Lung (tissue), 11 donors: ENCODE measurements at regions not wholly inside any gene's neighbourhood (a gene's known extent, or its start where the extent isn't known, plus 50 kb on each side); places are given as distances from the start of the nearest gene placed in this dataset.

Source experiments
- ATAC-seq: fragments of 200-7000 bp; cut with Tn5 transposase; one replicate; pipeline ENCODE4 v1.9.1; 2020; ENCODE audit warnings: moderate number of reproducible peaks; ENCODE audit not compliant: insufficient read depth, low FRiP score
- DNase-seq, 3 donors: peaks; one replicate each; pipeline ENCODE4 v3.0.0-alpha.2; 2013 to 2017
- H3K27ac ChIP-seq, 2 donors: one replicate each; pipeline ENCODE4 v1.5.1; 2013; ENCODE audit warnings: mild to moderate bottlenecking in 2 of 2, moderate library complexity in 2 of 2, control low read depth in 1 of 2, inconsistent platforms in 1 of 2, low read depth in 1 of 2, low read length in 1 of 2
- H3K27me3 ChIP-seq, 3 donors: one replicate each; pipeline ENCODE4 v1.5.1; 2013; ENCODE audit warnings: low read length in 2 of 3; ENCODE audit not compliant: control insufficient read depth in 3 of 3, insufficient read depth in 3 of 3
- H3K36me3 ChIP-seq, 4 donors: one replicate each; pipeline ENCODE4 v1.5.1; 2013; ENCODE audit warnings: low read length in 4 of 4, mild to moderate bottlenecking in 1 of 4, moderate library complexity in 1 of 4; ENCODE audit not compliant: control insufficient read depth in 4 of 4, insufficient read depth in 4 of 4
- H3K4me1 ChIP-seq, 5 donors: one replicate each; pipeline ENCODE4 v1.5.1; 2013; ENCODE audit warnings: low read length in 5 of 5, mild to moderate bottlenecking in 2 of 5, moderate library complexity in 1 of 5; ENCODE audit not compliant: control insufficient read depth in 5 of 5, insufficient read depth in 5 of 5
- H3K4me3 ChIP-seq: one replicate; pipeline ENCODE4 v1.5.1; 2013; ENCODE audit warnings: mild to moderate bottlenecking, control low read depth, moderate library complexity
- H3K9ac ChIP-seq, 2 donors: one replicate each; pipeline ENCODE4 v1.5.1; 2013; ENCODE audit warnings: low read length in 2 of 2, control low read depth in 1 of 2; ENCODE audit not compliant: insufficient read depth in 1 of 2
- H3K9me3 ChIP-seq, 4 donors: one replicate each; pipeline ENCODE4 v1.5.1; 2013; ENCODE audit warnings: low read length in 3 of 4, mild to moderate bottlenecking in 1 of 4, moderate library complexity in 1 of 4; ENCODE audit not compliant: control insufficient read depth in 4 of 4, insufficient read depth in 3 of 4
- CTCF ChIP-seq: IDR thresholded peaks from 2 replicates; pipeline ENCODE4 v1.5.1; 2012; ENCODE audit warnings: mild to moderate bottlenecking; ENCODE audit errors: control extremely low read depth, extremely low read depth
- WGBS, 2 donors: extraction: QIAGEN DNeasy Blood & Tissue Kit; methylation state at CpG; one replicate each; pipeline ENCODE4 v1.1.7; 2013; 5-methylcytosine and 5-hydroxymethylcytosine counted together
- donor health status: control.
- donor health status: control.
- donor health status: Bipolar disorder and iron deficiency.
- donor health status: healthy.
- donor health status: DM: yes; HTN: yes; CAD: no.

DNA sequence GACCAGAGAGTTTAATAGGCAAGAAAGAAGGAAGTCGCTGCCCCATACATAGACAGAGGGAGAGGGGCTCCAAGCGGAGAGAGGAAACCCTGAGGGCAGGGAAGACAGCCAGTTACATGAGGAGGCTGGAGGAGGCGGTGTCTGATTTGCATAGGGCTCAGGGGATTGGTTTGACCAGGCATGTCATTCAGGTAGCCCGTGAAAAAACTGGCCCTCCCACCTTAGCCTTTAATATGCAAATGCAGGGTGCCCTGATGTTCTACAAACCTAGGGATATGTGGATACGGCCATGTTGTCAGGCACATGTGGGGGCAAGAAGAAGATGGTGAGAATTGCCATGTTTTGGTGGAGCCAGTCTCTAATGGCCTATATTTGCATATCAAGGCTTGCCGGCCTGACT lies 1461.6 kb downstream of the PCDH9 start:
- H3K9ac ChIP-seq: no peak overlapping the region
- no peak overlapping the region for H3K27ac ChIP-seq
- no peak for DNase-seq
- H3K27me3 ChIP-seq: no peaks in the 10 kb centered on the region
- peaks cover 0 to 9% (median 5%) of the 10 kb centered on the region in 4 donors for H3K9me3 ChIP-seq
- WGBS, 2 donors: 79 to 81% methylated on average over 6 of the region's 6 CpGs
- H3K36me3 ChIP-seq: no peaks in the 10 kb centered on the region
- H3K4me1 ChIP-seq: no peaks in the 10 kb centered on the region
- ATAC-seq: peak; percentile 41
- no peak for TF ChIP-seq CTCF
- no peak overlapping the region for H3K4me3 ChIP-seq

DNA sequence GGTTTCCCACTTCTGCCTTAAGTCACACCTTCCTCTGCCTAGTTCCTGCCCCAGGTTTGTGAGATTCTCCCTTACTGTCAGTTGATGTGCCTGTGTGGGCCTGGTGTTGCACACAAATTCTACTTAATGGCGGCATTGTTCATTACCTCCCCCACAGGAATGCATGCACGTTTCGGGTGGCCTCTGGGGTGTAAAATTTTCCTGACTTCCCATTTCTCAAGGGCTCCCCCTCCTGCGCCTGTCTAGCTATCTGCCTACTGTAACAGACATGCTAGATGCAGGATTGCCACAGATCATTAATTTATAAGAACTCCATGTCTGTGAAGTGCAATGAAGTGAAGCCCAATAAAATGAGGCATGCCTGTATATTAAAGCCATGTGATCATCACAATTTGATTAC lies 1466.3 kb downstream of the PCDH9 start:
- Histone ChIP-seq H3K9ac (no peak overlapping the region), H3K36me3 (no peaks in the 10 kb centered on the region), H3K4me1 (no peaks in the 10 kb centered on the region), H3K9me3 (peaks cover 0 to 5% (median 0%) of the 10 kb centered on the region in 4 donors), H3K27ac (no peak overlapping the region), H3K4me3 (no peak overlapping the region), H3K27me3 (no peaks in the 10 kb centered on the region)
- WGBS, 2 donors: 72 to 74% methylated on average over 4 of the region's 4 CpGs
- ATAC-seq (no peak), DNase-seq (no peak)
- TF ChIP-seq CTCF: no peak

GRCh38 chr13:65762012-65762411 lies 1468.1 kb downstream of the PCDH9 start:
- peaks cover 0 to 15% (median 2%) of the 10 kb centered on the region in 4 donors for H3K9me3 ChIP-seq
- H3K9ac ChIP-seq: no peak overlapping the region
- no peak overlapping the region for H3K4me3 ChIP-seq
- no peak for TF ChIP-seq CTCF
- DNase-seq: no peak
- no peaks in the 10 kb centered on the region for H3K36me3 ChIP-seq
- H3K27me3 ChIP-seq: no peaks in the 10 kb centered on the region
- ATAC-seq: no peak
- H3K4me1 ChIP-seq: no peaks in the 10 kb centered on the region
- H3K27ac ChIP-seq: no peak overlapping the region

DNA sequence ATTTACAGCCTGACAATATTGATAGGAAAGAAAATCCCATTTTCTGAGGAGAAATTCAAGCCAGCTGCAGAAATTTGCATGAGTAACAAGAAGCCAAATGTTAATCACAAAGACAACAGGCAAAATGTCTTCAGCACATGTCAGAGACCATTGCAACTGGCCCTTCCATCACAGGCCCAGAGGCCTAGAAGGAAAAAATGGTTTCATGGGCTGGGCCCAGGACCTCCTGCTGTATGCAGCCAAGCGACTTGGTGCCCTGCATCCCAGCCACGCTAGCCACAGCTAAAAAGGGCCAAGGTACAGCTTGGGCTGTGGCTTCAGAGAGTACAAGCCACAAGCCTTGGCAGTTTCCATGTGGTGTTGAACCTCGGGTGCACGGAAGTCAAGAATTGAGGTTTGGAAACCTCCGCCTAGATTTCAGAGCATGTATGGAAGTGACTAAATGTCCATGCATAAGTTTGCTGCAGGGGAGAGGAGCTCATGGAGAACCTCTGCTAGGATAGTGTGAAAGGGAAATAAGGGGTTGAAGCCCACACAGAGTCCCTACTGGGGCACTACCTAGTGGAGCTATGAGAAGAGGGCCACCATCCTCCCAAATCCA lies 1474.0 kb downstream of the PCDH9 start:
- no peaks in the 10 kb centered on the region for H3K4me1 ChIP-seq
- H3K27me3 ChIP-seq: no peaks in the 10 kb centered on the region
- TF ChIP-seq CTCF: no peak
- H3K36me3 ChIP-seq: no peaks in the 10 kb centered on the region
- WGBS, 2 donors: 86 to 90% methylated on average over 5 of the region's 5 CpGs
- H3K9ac ChIP-seq: no peak overlapping the region
- H3K9me3 ChIP-seq: peaks cover 0 to 18% (median 2%) of the 10 kb centered on the region in 4 donors
- no peak for DNase-seq
- ATAC-seq: no peak
- no peak overlapping the region for H3K27ac ChIP-seq
- no peak overlapping the region for H3K4me3 ChIP-seq
